HG03439 (cell line): ENCODE measurements at regions not wholly inside any gene's neighbourhood (a gene's known extent, or its start where the extent isn't known, plus 50 kb on each side); places are given as distances from the start of the nearest gene placed in this dataset.
"Not testable (repeated sequence)": the region's sequence is repeated elsewhere in the genome, so short reads cannot be mapped to it uniquely, and the experiment has no call there.

Experiments
- ATAC-seq: cut with Tn5 transposase; IDR thresholded peaks from one replicate; pipeline ENCODE4 v1.9.1; 2021; ENCODE audit warnings: mild to moderate bottlenecking, moderate library complexity; ENCODE audit not compliant: unreplicated experiment

DNA sequence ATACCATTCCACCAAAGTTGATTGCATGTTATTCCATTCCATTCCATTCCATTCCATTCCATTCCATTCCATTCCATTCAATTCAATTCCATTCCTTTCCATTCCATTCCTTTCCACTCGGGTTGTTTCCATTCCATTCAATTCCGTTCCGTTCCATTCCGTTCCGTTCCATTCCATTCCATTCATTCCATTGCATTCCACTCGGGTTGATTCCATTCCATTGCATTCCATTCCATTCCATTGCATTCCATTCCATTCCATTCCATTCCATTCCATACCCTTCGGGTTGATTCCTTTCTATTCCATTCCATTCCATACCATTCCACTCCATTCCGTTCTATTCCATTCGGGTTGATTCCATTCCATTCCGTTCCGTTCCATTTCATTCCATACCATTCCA, 166.9 kb downstream of the CWH43 start:
- ATAC-seq, result peak; percentile 33

DNA sequence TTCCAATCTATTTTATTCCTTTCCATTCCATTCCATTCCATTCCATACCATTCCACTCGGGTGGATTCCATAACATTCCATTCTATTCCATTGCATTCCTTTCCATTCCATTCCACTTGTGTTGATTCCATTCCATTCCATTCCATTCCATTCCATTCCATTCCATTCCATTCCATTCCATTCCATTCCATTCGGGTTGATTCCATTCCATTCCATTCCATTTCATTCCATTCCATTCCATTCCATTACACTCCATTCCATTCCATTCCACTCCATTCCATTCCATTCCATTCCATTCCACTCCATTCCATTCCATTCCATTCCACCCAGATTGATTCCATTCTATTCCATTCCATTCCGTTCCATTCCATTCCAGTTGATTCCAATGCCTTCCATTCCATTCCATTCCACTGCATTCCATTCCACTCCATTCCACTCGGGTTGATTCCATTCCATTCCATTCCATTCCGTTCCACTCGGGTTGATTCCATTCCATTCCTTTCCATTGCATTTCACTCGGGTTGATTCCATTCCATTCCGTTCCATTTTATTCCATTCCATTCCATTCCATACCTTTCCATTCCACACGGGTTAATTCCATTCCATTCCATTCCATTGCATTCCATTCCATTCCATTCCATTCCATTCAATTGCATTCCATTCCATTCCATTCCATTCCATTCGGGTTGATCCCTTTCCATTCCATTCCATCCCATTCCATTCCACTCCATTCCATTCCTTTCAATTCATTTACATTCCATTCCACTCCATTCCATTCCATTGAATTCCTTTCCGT, 168.4 kb downstream of the CWH43 start:
- peak; percentile 80 for ATAC-seq

DNA sequence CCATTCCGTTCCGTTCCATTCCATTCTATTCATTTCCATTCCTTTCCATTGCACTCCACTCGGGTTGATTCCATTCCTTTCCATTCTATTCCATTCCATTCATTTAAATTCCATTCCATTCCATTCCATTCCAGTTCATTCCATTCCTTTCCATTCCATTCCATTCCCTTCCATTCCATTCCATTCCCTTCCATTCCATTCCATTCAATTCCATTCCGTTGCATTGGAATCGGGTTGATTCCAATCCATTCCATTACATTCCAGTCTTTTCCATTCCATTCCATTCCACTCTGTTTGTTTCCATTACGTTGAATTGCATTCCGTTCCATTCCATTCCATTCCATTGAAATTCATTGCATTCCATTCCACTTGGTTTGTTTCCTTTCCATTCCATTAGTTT, 169.2 kb downstream of the CWH43 start:
- not testable (repeated sequence) for ATAC-seq

GRCh38 chr4:49156309-49156708, 170.2 kb downstream of the CWH43 start:
- not testable (repeated sequence) for ATAC-seq

GRCh38 chr4:49157630-49158029, 171.6 kb downstream of the CWH43 start:
- not testable (repeated sequence) for ATAC-seq

- ATAC-seq, result not testable (repeated sequence)
Observed at GRCh38 chr4:49161111-49161541, 175.1 kb downstream of the CWH43 start.

- not testable (repeated sequence) for ATAC-seq
Observed at GRCh38 chr4:49164916-49165315, 178.8 kb downstream of the CWH43 start.

GRCh38 chr4:49177847-49178246, 191.8 kb downstream of the CWH43 start:
- not testable (repeated sequence) for ATAC-seq

- ATAC-seq, result not testable (repeated sequence)
Observed at GRCh38 chr4:49181088-49181487, 195.0 kb downstream of the CWH43 start.

DNA sequence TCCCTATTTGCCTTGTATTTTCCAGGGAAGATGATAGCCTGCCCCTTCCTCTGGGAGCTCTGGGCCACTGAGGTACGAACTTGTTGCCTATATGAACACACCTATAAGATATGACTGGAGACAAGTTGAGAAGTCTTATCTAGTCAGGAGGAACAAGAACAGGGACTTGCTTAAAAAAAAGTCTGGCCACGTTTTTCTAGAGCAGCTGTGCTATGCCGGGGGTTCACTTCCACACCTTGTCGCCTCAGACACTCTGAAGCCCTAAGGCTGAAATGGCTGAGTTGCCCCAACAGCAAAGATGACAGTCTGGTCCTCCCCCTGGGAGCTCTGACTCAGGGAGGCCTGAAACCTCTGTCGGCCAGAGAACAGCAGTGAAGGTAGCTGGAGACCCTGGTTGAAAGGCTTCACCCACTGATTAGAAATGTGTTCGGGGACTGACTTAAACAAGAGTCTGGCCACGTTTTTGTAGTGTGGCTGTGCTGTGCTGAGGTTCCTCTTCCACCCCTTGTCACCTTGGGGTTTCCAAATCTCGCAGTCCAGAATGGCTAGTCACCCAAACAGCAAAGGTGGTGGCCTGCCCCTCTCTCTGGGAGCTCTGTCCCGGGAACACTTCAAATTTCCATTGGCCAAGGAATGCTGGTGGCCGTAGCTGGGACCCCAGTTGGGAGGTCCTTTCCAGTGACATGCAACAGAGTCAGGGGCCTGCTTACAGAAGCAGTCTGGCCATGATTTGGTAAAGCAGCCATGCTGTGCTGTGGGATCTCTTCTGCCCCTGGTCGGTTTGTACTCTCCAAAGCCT, 225.5 kb downstream of the CWH43 start:
- ATAC-seq, result not testable (repeated sequence)

DNA sequence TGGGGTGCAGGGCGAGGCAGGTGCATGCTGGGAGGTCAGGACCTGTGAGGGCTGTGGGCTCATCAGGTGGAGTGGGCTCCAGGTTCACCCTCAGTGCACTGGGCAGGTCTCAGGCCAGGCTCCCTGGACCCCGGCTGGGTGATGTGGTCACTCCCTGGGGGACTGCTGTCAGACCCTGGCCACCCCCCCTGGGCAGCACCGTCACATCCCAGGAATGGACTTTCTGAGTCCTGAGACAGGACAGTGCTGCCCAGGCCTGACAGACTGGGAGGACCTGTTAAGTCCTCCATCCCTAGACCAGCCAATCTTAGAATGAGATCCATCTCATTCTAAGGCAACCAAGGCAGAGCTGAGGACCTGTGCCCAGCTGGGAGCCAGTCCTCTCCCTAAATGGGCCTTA, 227.2 kb downstream of the CWH43 start:
- not testable (repeated sequence) for ATAC-seq

DNA sequence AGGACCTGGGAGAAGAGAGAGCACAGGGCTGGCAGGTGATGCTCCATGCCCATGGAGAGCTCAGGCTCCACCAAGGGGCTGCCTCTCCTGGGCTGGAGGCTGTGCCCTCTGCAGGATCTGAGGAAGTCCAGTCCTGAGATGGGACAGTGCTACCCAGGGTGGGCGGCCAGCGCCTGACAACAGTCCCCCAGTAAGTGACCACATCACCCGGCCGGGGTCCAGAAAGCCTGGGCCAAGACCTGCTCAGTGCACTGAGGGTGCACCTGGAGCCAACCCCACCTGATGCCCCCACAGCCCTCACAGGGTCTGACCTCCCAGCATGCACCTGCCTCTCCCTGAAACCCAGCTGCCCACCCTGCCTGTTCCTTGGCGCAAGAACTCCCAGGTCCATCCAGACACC, 227.7 kb downstream of the CWH43 start:
- ATAC-seq, result not testable (repeated sequence)

DNA sequence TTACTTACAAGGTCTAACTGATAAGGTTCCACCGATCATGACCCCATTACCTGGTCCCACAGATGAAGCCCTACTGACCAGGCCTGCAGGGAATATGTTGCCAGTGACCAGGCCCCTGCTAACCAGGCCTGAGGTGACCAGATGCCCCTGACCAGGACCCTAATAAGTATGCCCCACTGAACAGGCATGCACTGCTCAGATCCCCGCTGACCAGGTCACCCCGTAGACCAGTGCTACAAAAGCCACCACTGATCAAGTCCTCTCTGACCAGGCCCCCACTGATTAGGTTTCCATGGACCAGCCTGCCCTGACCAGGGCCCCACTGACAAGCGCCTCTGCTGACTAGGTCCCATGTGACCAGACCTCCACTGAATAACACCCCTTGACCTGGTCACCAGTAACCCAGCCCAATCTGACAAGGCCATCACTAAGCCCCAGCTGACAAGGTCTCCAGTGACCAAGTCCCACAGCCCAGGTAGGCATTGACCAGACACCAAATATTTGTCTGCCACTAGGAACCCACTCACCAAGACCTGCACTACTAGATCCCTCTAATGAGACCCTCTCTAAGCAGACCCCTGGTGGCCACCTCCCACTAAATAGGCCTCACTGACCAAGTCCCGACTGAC, 228.5 kb downstream of the CWH43 start:
- not testable (repeated sequence) for ATAC-seq

- ATAC-seq, result not testable (repeated sequence)
Observed at GRCh38 chr4:49215082-49215479, 229.0 kb downstream of the CWH43 start.

DNA sequence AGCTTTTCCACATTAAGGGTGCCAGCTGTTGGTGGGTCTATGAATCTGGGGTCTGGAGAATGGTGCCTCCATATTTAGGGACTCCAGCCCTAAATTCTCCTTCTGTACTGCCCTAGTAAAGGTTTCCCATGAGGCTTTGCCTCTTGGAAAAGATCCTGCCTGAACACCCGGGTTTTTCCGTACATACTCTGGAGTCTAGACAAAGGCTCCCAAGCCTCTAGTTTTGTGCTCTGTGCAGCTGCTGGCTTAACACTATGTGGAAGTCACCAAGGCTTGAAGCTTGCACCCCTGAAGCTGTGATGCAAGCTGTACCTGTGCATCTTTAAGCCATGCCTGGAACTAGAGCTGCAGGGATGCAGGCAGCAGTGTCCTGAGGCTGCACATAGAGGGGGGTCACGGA, 230.5 kb downstream of the CWH43 start:
- not testable (repeated sequence) for ATAC-seq

DNA sequence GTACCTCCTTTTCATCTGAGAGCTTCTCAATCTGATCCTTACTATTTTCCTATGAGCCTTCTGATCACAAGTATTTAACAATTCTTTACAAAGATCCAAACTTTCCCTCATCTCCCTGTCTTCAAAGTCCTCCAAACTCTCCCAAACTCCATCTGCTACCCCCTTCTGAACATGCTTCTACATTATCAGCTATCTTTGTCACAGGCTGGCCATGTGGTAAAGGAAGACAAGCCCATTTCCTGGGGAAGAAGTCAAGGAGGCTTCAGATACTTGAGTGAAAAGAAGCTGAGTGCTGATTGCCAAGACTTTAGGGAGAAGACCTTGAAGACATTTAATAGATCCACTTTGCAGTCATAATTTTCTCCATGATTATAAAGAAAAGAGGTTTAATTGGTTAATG, 231.4 kb downstream of the CWH43 start:
- ATAC-seq, result no peak

GRCh38 chr4:49218094-49218493, 232.0 kb downstream of the CWH43 start:
- ATAC-seq, result not testable (repeated sequence)

GRCh38 chr4:49218931-49219330, 232.9 kb downstream of the CWH43 start:
- ATAC-seq, result not testable (repeated sequence)

DNA sequence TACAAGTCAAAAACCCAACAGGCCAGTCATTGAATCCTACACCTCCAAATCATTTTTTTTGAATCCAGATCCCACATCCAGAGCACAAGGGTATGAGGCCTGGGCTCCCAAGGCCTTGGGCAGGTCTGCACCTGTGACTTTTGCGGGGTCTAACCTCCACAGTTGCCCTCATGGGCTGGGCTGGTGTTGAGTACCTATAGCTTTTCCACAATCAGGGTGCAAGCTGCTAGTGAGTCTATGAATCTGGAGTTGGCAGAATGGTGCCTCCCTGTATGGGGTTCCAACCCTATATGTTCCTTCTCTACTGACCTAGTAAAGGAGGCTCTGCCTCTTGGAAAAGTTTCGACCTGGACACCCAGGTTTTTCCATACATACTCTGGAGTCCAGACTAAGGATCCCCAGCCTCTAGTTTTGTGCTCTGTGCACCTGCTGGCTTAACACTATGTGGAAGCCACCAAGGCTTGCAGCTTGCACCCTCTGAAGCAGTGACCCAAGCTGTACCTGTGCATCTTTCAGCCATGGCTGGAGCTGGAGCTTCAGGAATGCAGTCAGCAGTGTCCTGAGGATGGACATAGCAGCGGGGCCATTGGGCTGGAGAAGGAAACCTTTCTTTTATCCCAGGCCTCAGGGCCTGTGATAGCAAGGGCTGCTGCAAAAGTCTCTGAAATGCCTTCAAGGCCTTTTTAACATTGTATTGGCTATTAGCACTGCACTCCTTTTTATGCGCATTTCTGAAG, 233.6 kb downstream of the CWH43 start:
- ATAC-seq, result not testable (repeated sequence)

GRCh38 chr4:49221209-49221608, 235.1 kb downstream of the CWH43 start:
- no peak for ATAC-seq

GRCh38 chr4:49222810-49223209, 236.7 kb downstream of the CWH43 start:
- ATAC-seq, result not testable (repeated sequence)
